Trophoblast cell (in vitro differentiated cells and primary cell): ENCODE measurements at regions not wholly inside any gene's neighbourhood (a gene's known extent, or its start where the extent isn't known, plus 50 kb on each side); places are given as distances from the start of the nearest gene placed in this dataset.

Experiments used
- DNase-seq, 2 donors: peaks; one replicate each; pipeline ENCODE4 v3.0.0-alpha.2; 2016
- H2AFZ ChIP-seq: 2 replicates; pipeline ENCODE4 v1.6.1; 2013; ENCODE audit warnings: low read length, moderate library complexity, mild to moderate bottlenecking; ENCODE audit not compliant: insufficient read depth, poor library complexity
- H2AK5ac ChIP-seq: 2 replicates; pipeline ENCODE4 v1.6.1; 2013; ENCODE audit warnings: mild to moderate bottlenecking, low read length
- H2BK120ac ChIP-seq: 2 replicates; pipeline ENCODE4 v1.6.1; 2013; ENCODE audit warnings: low read length, mild to moderate bottlenecking, moderate library complexity; ENCODE audit not compliant: insufficient read depth, poor library complexity
- H2BK12ac ChIP-seq: 2 replicates; pipeline ENCODE4 v1.6.1; 2013; ENCODE audit warnings: mild to moderate bottlenecking, low read length, moderate library complexity
- H2BK5ac ChIP-seq: 2 replicates; pipeline ENCODE4 v1.6.1; 2013; ENCODE audit warnings: low read length, low read depth, moderate library complexity, mild to moderate bottlenecking; ENCODE audit not compliant: poor library complexity
- H3K14ac ChIP-seq: 2 replicates; pipeline ENCODE4 v1.6.1; 2013; ENCODE audit warnings: mild to moderate bottlenecking, low read length
- H3K18ac ChIP-seq: 2 replicates; pipeline ENCODE4 v1.6.1; 2013; ENCODE audit warnings: mild to moderate bottlenecking, low read length
- H3K23ac ChIP-seq: 2 replicates; pipeline ENCODE4 v1.6.1; 2013; ENCODE audit warnings: low read length
- H3K27ac ChIP-seq: 2 replicates; pipeline ENCODE4 v1.5.1; 2013; ENCODE audit warnings: low read depth, mild to moderate bottlenecking, inconsistent platforms, low read length, moderate library complexity
- H3K27me3 ChIP-seq: 2 replicates; pipeline ENCODE4 v1.6.1; 2013; ENCODE audit warnings: inconsistent platforms, mild to moderate bottlenecking, low read length, moderate library complexity; ENCODE audit not compliant: insufficient read depth
- H3K36me3 ChIP-seq, 2 experiments: 1 replicate in 1 of 2; 2 replicates in 1 of 2; pipeline ENCODE4 v1.6.1; 2013; ENCODE audit warnings: low read length in 2 of 2, mild to moderate bottlenecking in 2 of 2, moderate library complexity in 1 of 2; ENCODE audit not compliant: insufficient read depth in 2 of 2, control insufficient read depth in 1 of 2
- H3K4ac ChIP-seq: 2 replicates; pipeline ENCODE4 v1.6.1; 2013; ENCODE audit warnings: low read depth, mild to moderate bottlenecking, low read length, moderate library complexity
- H3K4me1 ChIP-seq, 2 experiments: 1 replicate in 1 of 2; 2 replicates in 1 of 2; pipeline ENCODE4 v1.6.1; 2013; ENCODE audit warnings: low read length in 2 of 2, mild to moderate bottlenecking in 2 of 2, moderate library complexity in 1 of 2; ENCODE audit not compliant: insufficient read depth in 2 of 2, control insufficient read depth in 1 of 2
- H3K4me2 ChIP-seq: 2 replicates; pipeline ENCODE4 v1.6.1; 2013; ENCODE audit warnings: inconsistent platforms, mild to moderate bottlenecking, low read length, moderate library complexity
- H3K4me3 ChIP-seq: 2 replicates; pipeline ENCODE4 v1.5.1; 2013; ENCODE audit warnings: mild to moderate bottlenecking, low read depth, low read length, inconsistent platforms
- H3K79me1 ChIP-seq: one replicate; pipeline ENCODE4 v1.6.1; 2013; ENCODE audit warnings: low read length
- H3K79me2 ChIP-seq: 2 replicates; pipeline ENCODE4 v1.6.1; 2013; ENCODE audit warnings: low read length, mild to moderate bottlenecking; ENCODE audit not compliant: control insufficient read depth, insufficient read depth, poor library complexity
- H3K9ac ChIP-seq: 2 replicates; pipeline ENCODE4 v1.6.1; 2013; ENCODE audit warnings: mild to moderate bottlenecking, low read length
- H3K9me3 ChIP-seq: 2 replicates; pipeline ENCODE4 v1.6.1; 2013; ENCODE audit warnings: low read depth, mild to moderate bottlenecking, control low read depth, inconsistent platforms, low read length; ENCODE audit not compliant: insufficient read depth
- H4K12ac ChIP-seq: 2 replicates; pipeline ENCODE4 v1.6.1; 2013; ENCODE audit warnings: low read depth, mild to moderate bottlenecking, low read length, moderate library complexity
- H4K8ac ChIP-seq: 2 replicates; pipeline ENCODE4 v1.6.1; 2013; ENCODE audit warnings: low read depth, mild to moderate bottlenecking, low read length, moderate library complexity
- H4K91ac ChIP-seq: one replicate; pipeline ENCODE4 v1.6.1; 2013; ENCODE audit warnings: low read depth, mild to moderate bottlenecking, low read length, moderate library complexity
- WGBS: extraction: QIAGEN DNeasy Blood & Tissue Kit; methylation state at CpG from one replicate; pipeline ENCODE4 v1.1.7; 2013; ENCODE audit warnings: missing lambda C conversion rate; ENCODE audit not compliant: insufficient read length, insufficient coverage; ENCODE audit errors: extremely low coverage; 5-methylcytosine and 5-hydroxymethylcytosine counted together

DNA sequence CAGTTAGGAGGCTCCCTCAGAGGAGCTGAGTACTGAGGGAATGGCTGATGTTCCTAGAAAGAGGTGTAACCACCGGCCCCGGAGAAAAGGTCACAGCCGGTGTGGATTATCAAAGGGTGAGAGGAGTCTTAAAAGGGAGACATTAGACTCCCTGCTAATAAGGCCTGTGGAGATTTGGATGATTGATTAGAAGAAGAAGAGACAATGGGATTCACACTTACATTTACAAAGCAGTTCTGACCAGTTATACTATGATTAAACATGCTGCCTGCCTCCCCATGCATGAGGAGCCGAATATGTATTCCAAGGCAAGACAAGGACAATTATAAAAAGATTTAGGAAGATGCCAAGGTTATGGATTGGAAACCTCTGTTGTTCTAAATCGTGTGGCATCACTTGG, 302.4 kb downstream of the SLC4A3 start:
- Histone ChIP-seq H4K91ac (no peak overlapping the region), H4K8ac (no peak overlapping the region), H3K27me3 (no peaks in the 10 kb centered on the region), H3K9me3 (no peaks in the 10 kb centered on the region), H3K79me2 (no peaks in the 10 kb centered on the region), H3K23ac (no peak overlapping the region), H3K4ac (no peak overlapping the region), H2AK5ac (no peak overlapping the region), H3K36me3 (no peaks in the 10 kb centered on the region), H3K9ac (no peak overlapping the region), H3K18ac (no peak overlapping the region), H2BK120ac (no peak overlapping the region), H3K4me2 (no peak overlapping the region), H3K79me1 (no peaks in the 10 kb centered on the region), H3K27ac (no peak overlapping the region), H3K4me3 (no peak overlapping the region), H2AFZ (no peak overlapping the region), H2BK12ac (no peak overlapping the region), H3K14ac (no peak overlapping the region), H3K4me1 (no peaks in the 10 kb centered on the region), H4K12ac (no peak overlapping the region), H2BK5ac (no peak overlapping the region)
- no CpG with 5 or more reads among the region's 5 CpGs for WGBS
- DNase-seq: no peak

DNA sequence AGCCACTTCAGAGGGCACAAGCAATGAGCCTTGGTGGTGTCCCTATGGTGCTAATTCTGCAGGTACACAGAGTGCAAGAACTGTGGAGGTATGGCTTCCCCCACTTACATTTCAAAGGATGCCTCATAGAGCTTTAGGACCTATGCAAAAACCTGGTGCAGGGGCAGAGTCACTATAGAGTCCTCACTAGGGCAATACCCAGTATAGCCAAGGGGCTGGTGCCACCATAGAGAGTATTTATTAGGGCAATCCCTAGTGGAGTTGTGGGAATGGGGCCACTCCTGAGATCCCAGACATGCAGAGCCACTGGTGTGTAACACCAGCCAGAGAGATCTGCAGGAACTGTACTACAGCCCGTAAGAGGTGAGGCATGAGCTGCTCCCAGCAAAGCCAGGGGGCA, 312.2 kb downstream of the SLC4A3 start:
- Histone ChIP-seq H2BK12ac (no peak overlapping the region), H3K9me3 (no peaks in the 10 kb centered on the region), H2AK5ac (no peak overlapping the region), H3K27me3 (no peaks in the 10 kb centered on the region), H3K4me3 (no peak overlapping the region), H3K4me2 (no peak overlapping the region), H2AFZ (no peak overlapping the region), H3K23ac (no peak overlapping the region), H3K4me1 (no peaks in the 10 kb centered on the region), H3K79me2 (no peaks in the 10 kb centered on the region), H3K79me1 (no peaks in the 10 kb centered on the region), H4K12ac (no peak overlapping the region), H3K14ac (no peak overlapping the region), H3K9ac (no peak overlapping the region), H3K4ac (no peak overlapping the region), H2BK120ac (no peak overlapping the region), H3K36me3 (no peaks in the 10 kb centered on the region), H4K8ac (no peak overlapping the region), H4K91ac (no peak overlapping the region), H3K18ac (no peak overlapping the region), H2BK5ac (no peak overlapping the region), H3K27ac (no peak overlapping the region)
- no CpG with 5 or more reads among the region's 1 CpG for WGBS
- DNase-seq: no peak

DNA sequence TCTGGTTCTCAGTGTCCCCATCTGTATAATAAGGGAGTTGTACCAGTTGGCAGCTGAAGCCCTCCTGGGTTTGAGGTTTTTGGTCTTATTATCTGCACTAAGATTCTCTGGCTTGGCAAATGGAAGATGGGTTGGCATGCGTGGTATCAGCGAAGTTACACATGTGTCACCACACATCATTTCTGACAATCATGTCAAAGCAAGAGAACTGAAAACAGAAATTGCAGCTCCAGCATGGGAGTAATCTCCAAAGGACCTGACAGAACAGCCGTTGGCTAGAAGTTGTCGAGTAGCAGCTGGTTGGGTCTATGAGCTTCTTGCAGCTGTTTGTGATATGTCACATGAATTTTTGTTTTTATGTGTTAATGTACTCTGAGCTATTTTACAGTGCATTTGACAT, 317.4 kb downstream of the SLC4A3 start:
- H3K4me2 ChIP-seq: no peak overlapping the region

DNA sequence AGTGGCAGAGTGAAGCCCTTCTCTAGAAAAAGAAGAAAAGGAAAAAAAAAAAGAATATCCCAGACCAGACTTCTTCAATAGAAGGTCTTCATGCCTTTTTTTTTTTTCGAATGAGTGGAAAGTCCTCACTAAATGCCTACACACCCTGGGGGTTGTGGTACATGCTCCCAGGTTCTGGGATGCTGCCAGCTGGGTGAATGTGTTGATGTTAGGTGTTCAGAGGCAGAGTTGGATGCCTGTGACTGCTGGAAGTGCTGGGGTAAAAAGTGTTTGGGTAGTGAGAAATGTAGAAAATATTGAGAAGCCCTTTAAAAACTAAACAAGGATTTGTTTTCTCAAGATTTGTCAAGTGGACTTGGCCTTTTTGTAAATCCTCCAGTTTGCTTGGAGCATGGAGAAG, 318.6 kb downstream of the SLC4A3 start:
- Histone ChIP-seq H4K12ac (no peak overlapping the region), H3K4me3 (no peak overlapping the region), H3K23ac (no peak overlapping the region), H4K91ac (no peak overlapping the region), H3K4me1 (no peaks in the 10 kb centered on the region), H3K36me3 (no peaks in the 10 kb centered on the region), H3K27me3 (no peaks in the 10 kb centered on the region), H3K18ac (no peak overlapping the region), H3K4me2 (no peak overlapping the region), H2BK12ac (no peak overlapping the region), H3K14ac (no peak overlapping the region), H3K9me3 (no peaks in the 10 kb centered on the region), H2AFZ (no peak overlapping the region), H2AK5ac (no peak overlapping the region), H2BK120ac (no peak overlapping the region), H3K79me1 (no peaks in the 10 kb centered on the region), H3K79me2 (no peaks in the 10 kb centered on the region), H2BK5ac (no peak overlapping the region), H3K4ac (no peak overlapping the region), H4K8ac (no peak overlapping the region), H3K9ac (no peak overlapping the region), H3K27ac (no peak overlapping the region)
- no peak for DNase-seq
- WGBS: no CpG with 5 or more reads among the region's 1 CpG

More for the DNA sequence above, 317.4 kb downstream of the SLC4A3 start:
- H3K79me1 ChIP-seq: no peaks in the 10 kb centered on the region
- no peak overlapping the region for H2AFZ ChIP-seq
- H3K4me1 ChIP-seq: no peaks in the 10 kb centered on the region
- H2BK120ac ChIP-seq: no peak overlapping the region
- no peak overlapping the region for H3K4me3 ChIP-seq
- no peak overlapping the region for H2BK5ac ChIP-seq
- H3K9ac ChIP-seq: no peak overlapping the region
- H4K8ac ChIP-seq: no peak overlapping the region
- H3K4ac ChIP-seq: no peak overlapping the region
- no peaks in the 10 kb centered on the region for H3K9me3 ChIP-seq
- WGBS: no CpG with 5 or more reads among the region's 4 CpGs
- H3K14ac ChIP-seq: no peak overlapping the region
- DNase-seq: no peak
- H3K27ac ChIP-seq: no peak overlapping the region
- no peak overlapping the region for H4K12ac ChIP-seq
- H3K27me3 ChIP-seq: no peaks in the 10 kb centered on the region
- no peaks in the 10 kb centered on the region for H3K36me3 ChIP-seq
- no peak overlapping the region for H2BK12ac ChIP-seq
- no peak overlapping the region for H4K91ac ChIP-seq
- H3K79me2 ChIP-seq: no peaks in the 10 kb centered on the region
- H3K18ac ChIP-seq: no peak overlapping the region
- no peak overlapping the region for H3K23ac ChIP-seq
- H2AK5ac ChIP-seq: no peak overlapping the region

DNA sequence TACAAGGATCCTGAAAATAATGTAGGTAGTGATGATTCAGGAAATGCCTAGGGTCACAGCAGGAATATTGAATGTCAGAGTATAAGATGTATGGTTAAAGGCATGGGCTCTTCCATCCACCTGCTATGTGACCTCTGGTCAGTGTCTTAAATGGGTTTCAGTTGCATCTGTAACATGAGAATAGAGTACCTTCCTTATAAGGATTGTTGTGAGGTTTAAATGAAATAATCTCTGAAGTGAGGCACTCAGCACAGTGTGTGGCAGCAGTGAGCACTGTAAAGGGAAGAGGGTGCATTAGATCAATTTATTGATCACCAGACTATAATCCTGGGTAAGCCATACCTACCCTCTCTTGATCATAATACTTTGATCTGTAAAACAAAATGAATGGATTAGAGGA, 319.1 kb downstream of the SLC4A3 start:
- Histone ChIP-seq H3K9ac (no peak overlapping the region), H3K36me3 (no peaks in the 10 kb centered on the region), H3K79me1 (no peaks in the 10 kb centered on the region), H3K4me2 (no peak overlapping the region), H3K4me1 (no peaks in the 10 kb centered on the region), H3K79me2 (no peaks in the 10 kb centered on the region), H3K18ac (no peak overlapping the region), H2BK5ac (no peak overlapping the region), H3K27ac (no peak overlapping the region), H4K91ac (no peak overlapping the region), H3K9me3 (no peaks in the 10 kb centered on the region), H4K8ac (no peak overlapping the region), H3K4me3 (no peak overlapping the region), H3K14ac (no peak overlapping the region), H2BK12ac (no peak overlapping the region), H3K23ac (no peak overlapping the region), H2AFZ (no peak overlapping the region), H4K12ac (no peak overlapping the region), H3K27me3 (no peaks in the 10 kb centered on the region), H2BK120ac (no peak overlapping the region), H3K4ac (no peak overlapping the region), H2AK5ac (no peak overlapping the region)
- DNase-seq: no peak
